Progenitor cell of endocrine pancreas (in vitro differentiated cells): ENCODE measurements at regions not wholly inside any gene's neighbourhood (a gene's known extent, or its start where the extent isn't known, plus 50 kb on each side); places are given as distances from the start of the nearest gene placed in this dataset.
"Not testable (repeated sequence)": the region's sequence is repeated elsewhere in the genome, so short reads cannot be mapped to it uniquely, and the experiment has no call there.

Source experiments
- DNase-seq: peaks from one replicate; pipeline ENCODE4 v3.0.0; 2021; ENCODE audit warnings: low spot score; ENCODE audit not compliant: unreplicated experiment
- H3K27ac Mint-ChIP-seq: 2 replicates; pipeline ENCODE4 v1.8.0; 2021; ENCODE audit warnings: mild to moderate bottlenecking, moderate library complexity, mixed read lengths
- H3K27me3 Mint-ChIP-seq: 2 replicates; pipeline ENCODE4 v1.8.0; 2021; ENCODE audit warnings: mixed read lengths
- H3K36me3 Mint-ChIP-seq: 2 replicates; pipeline ENCODE4 v1.8.0; 2022; ENCODE audit warnings: mixed read lengths; ENCODE audit not compliant: insufficient read depth
- H3K4me1 Mint-ChIP-seq: 2 replicates; pipeline ENCODE4 v1.8.0; 2021; ENCODE audit warnings: low read depth, mixed read lengths
- H3K4me3 Mint-ChIP-seq: 2 replicates; pipeline ENCODE4 v1.8.0; 2021; ENCODE audit warnings: low read depth, mild to moderate bottlenecking, moderate library complexity, mixed read lengths
- H3K9me3 Mint-ChIP-seq: 2 replicates; pipeline ENCODE4 v1.8.0; 2021; ENCODE audit warnings: low read depth, mixed read lengths
- TF ChIP-seq, protein P1 (sequence below): fragments of 200-600 bp; sonication (generic); IDR thresholded peaks from one replicate; pipeline ENCODE4 v1.5.0; 2021; ENCODE audit warnings: antibody characterized with exemption, mild to moderate bottlenecking; ENCODE audit not compliant: unreplicated experiment

DNA sequence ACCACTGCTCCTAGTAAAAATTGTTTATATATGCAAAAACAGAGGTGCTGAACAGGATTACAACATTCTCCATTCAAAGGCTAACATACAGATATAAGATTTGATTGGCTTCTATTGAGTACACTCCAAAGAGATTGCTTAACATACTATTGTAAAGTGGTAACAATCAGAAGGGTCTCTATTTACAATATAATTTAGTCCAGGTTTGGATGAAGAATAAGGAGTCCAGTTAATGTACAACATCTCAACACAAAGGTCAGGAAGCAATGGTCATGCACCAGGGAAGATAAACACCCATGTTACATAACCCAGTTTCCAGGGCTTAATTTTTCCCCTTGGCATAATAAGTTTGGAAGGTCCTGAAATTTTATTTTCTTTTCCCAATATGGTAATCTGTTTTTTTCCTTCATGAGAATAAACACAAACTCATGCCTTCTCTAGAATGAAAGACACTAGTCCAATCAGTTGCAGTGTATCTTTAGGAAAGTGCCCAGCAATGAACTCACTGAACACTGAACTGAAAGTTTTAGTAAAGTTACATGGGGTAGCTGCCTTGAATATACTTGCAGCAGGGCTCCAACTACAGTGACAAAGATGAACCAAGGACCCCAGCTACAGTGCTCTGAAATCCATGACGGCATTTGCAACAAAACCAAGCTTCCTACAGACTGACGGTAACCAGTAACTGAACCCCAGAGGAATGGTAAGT lies 255.3 kb upstream of the GJE1 start:
- Mint-ChIP-seq H3K9me3 (no peaks in the 10 kb centered on the region), H3K27ac (no peak overlapping the region), H3K27me3 (no peaks in the 10 kb centered on the region), H3K4me1 (peaks cover 2% of the 10 kb centered on the region), H3K4me3 (no peak overlapping the region), H3K36me3 (no peaks in the 10 kb centered on the region)
- TF ChIP-seq, protein P1, sequence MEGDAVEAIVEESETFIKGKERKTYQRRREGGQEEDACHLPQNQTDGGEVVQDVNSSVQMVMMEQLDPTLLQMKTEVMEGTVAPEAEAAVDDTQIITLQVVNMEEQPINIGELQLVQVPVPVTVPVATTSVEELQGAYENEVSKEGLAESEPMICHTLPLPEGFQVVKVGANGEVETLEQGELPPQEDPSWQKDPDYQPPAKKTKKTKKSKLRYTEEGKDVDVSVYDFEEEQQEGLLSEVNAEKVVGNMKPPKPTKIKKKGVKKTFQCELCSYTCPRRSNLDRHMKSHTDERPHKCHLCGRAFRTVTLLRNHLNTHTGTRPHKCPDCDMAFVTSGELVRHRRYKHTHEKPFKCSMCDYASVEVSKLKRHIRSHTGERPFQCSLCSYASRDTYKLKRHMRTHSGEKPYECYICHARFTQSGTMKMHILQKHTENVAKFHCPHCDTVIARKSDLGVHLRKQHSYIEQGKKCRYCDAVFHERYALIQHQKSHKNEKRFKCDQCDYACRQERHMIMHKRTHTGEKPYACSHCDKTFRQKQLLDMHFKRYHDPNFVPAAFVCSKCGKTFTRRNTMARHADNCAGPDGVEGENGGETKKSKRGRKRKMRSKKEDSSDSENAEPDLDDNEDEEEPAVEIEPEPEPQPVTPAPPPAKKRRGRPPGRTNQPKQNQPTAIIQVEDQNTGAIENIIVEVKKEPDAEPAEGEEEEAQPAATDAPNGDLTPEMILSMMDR, result no peak
- DNase-seq, result no peak

DNA sequence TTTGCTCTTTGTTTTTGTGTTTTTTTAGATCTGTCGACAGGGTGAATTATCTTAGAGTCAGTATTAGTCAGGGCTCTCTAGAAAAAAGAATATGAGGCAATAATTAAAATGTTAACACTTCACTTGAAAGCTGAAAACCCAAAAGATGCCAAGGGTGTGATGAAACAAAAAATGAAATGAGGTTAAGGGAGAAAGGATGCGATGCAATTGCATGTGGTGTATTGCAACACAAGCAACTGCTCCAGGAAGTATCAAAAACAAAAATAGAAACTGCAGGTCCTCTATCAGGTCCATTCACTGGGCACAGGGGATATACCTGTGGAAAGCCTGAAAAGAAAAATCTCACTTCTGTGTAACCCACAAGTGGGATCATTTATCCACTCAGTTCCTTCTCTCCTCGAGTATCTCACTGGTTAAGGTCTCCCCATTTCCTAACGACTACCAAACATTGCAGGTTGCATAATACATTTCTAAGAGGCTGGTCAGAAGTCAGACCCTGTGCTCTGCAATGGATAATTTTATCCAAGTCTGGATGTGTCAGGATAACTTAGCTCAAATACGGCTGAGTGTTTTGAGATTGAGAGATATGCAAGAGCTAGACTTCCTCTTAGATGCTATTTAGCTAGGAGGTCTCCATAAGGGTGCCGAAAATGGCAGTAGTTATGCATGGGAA lies 257.7 kb upstream of the GJE1 start:
- no peak for DNase-seq
- Mint-ChIP-seq H3K36me3 (no peaks in the 10 kb centered on the region), H3K27ac (no peak overlapping the region), H3K9me3 (peaks cover 3% of the 10 kb centered on the region), H3K27me3 (no peaks in the 10 kb centered on the region), H3K4me1 (peaks cover 2% of the 10 kb centered on the region), H3K4me3 (no peak overlapping the region)
- TF ChIP-seq, protein P1, result no peak

DNA sequence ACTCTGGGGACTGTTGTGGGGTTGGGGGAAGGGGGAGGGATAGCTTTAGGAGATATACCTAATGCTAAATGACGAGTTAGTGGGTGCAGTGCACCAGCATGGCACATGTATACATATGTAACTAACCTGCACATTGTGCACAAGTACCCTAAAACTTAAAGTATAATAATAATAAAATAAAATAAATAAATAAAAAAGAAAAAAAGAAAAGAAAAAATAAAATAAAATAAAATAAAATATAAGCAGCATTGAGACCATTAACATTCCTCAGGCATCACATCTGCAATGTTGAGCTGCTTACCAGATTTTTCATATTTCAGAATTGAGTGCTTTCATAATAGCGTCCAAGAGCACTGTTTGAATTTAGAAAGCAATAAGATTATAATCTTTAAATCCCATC lies 263.2 kb upstream of the GJE1 start:
- not testable (repeated sequence) for DNase-seq, H3K27ac Mint-ChIP-seq, H3K27me3 Mint-ChIP-seq, H3K4me3 Mint-ChIP-seq, H3K36me3 Mint-ChIP-seq, H3K4me1 Mint-ChIP-seq, H3K9me3 Mint-ChIP-seq

DNA sequence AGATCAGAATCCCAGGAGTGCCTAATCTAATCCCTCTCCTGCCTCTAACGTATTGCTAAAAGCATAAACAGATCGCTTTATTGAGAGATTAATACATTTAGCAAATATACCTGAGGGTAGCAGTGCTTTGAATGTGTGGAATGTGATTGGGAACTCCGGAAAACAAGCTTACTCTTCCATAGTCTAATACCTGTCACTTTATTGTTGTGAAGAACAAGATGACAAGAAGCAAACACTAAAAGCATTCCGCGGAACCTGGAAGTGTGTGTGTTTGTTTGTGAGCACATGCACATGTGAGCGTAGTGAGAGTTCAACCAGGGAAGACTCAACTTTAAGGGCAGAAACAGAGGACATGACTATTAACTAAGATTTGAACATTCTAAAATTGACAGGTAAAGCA lies 265.0 kb upstream of the GJE1 start:
- no peak overlapping the region for H3K4me3 Mint-ChIP-seq
- H3K36me3 Mint-ChIP-seq, result no peaks in the 10 kb centered on the region
- H3K27ac Mint-ChIP-seq, result no peak overlapping the region
- H3K27me3 Mint-ChIP-seq, result no peaks in the 10 kb centered on the region
- H3K4me1 Mint-ChIP-seq, result no peaks in the 10 kb centered on the region
- TF ChIP-seq, protein P1, result no peak
- DNase-seq, result no peak
- peaks cover 3% of the 10 kb centered on the region for H3K9me3 Mint-ChIP-seq

DNA sequence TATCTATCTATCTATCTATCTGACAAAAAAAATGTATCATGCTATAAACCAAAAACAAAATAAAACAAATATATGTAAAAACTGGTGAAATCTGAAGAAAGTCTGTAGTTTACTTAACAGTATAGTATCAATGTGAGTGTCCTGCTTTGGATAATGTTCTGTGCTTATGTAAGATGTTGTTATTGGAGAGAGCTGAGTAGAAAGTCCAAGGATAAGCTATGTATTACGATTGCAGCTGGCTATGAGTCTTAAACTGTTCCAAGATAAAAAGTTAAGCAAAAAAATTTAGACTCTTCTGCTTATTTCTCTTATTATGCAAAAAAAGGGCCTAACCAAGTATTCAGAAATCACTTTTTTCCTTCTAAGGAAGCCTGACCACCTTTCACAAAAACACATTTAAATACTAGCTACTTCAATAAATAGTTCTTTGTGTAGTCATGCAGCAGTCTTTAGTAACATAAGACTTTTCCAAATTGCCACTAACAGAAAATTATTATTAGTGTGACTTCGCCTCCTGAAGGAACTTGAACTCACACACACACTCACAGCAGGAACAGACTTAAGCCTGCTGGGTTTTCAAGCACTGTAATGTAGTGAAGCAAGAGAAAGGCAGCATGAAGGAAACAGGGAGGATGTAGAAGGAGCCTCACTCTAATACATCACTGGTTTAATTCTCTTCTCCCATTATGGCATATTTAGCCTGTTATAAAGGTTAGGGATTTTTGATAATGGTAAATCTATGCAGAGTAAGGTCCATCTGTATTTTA lies 265.8 kb upstream of the GJE1 start:
- Mint-ChIP-seq H3K36me3 (no peaks in the 10 kb centered on the region), H3K27me3 (no peaks in the 10 kb centered on the region), H3K27ac (no peak overlapping the region), H3K9me3 (no peaks in the 10 kb centered on the region), H3K4me1 (no peaks in the 10 kb centered on the region), H3K4me3 (no peak overlapping the region)
- TF ChIP-seq, protein P1, result no peak
- DNase-seq, result no peak
